BLaER1 treated with 17β-estradiol and CSF1 and Interleukin-3, amounts not matched to agents 10 nM and 100 nM (cell line): ENCODE measurements at regions not wholly inside any gene's neighbourhood (a gene's known extent, or its start where the extent isn't known, plus 50 kb on each side); places are given as distances from the start of the nearest gene placed in this dataset.

Source experiments
- H3K27ac ChIP-seq, 11 experiments: shearing (Covaris generic); formaldehyde crosslinking; 2 replicates each; pipeline ENCODE4 v1.8.1; 2022
- H3K27me3 ChIP-seq, 11 experiments: shearing (Covaris generic); formaldehyde crosslinking; 2 replicates each; pipeline ENCODE4 v1.8.1; 2022
- H3K36me3 ChIP-seq, 11 experiments: shearing (Covaris generic); formaldehyde crosslinking; 2 replicates each; pipeline ENCODE4 v1.8.1; 2022
- H3K4me1 ChIP-seq, 10 experiments: shearing (Covaris generic); formaldehyde crosslinking; 2 replicates each; pipeline ENCODE4 v1.8.1; 2022
- H3K4me2 ChIP-seq, 11 experiments: shearing (Covaris generic); formaldehyde crosslinking; 2 replicates each; pipeline ENCODE4 v1.8.1; 2022
- H3K4me3 ChIP-seq, 10 experiments: shearing (Covaris generic); formaldehyde crosslinking; 2 replicates each; pipeline ENCODE4 v1.8.1; 2022
- H3K9ac ChIP-seq, 11 experiments: shearing (Covaris generic); formaldehyde crosslinking; 2 replicates each; pipeline ENCODE4 v1.8.1; 2022
- H3K9me3 ChIP-seq, 11 experiments: shearing (Covaris generic); formaldehyde crosslinking; replicated peaks in 1 of 11; 2 replicates each; pipeline ENCODE4 v1.8.1; 2022
- H4K20me1 ChIP-seq, 11 experiments: shearing (Covaris generic); formaldehyde crosslinking; 2 replicates each; pipeline ENCODE4 v1.8.1; 2022
- Cebpa-rat ChIP-seq, 11 experiments: shearing (Covaris generic); IDR thresholded peaks; 2 replicates each; pipeline ENCODE4 v1.8.1; 2022

- no peak overlapping the region for H3K27ac ChIP-seq
Measured at GRCh38 chr4:82235346-82235745, 138.4 kb downstream of the HNRNPD start.

DNA sequence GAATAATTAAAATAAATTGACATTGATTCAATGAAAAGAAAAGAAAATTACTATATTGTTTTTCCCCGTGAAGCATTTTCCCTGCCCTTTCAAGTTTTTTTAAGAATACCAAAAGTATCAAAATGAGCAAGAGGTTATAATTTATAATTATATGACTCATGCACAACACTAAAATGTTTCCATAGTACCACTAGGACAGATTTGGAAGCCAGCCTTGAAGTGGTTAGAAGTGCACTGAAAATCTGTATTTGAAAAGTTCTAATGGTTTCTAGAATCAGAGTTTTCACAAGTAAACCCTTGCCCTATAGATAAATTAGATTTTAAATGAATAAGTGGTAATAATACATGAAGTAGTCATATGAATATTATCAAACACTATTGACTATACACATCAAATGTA is 140.9 kb downstream of the HNRNPD start:
- peaks cover 0 to 14% (median 0%) of the 10 kb centered on the region in 11 experiments; a peak in 5 of 22 replicates for H3K9me3 ChIP-seq
- no peak overlapping the region for H3K4me3 ChIP-seq
- no peak for TF ChIP-seq Cebpa-rat (IDR thresholded peaks at IDR 0.05)
- no peak overlapping the region for H3K4me2 ChIP-seq
- no peaks in the 10 kb centered on the region for H3K36me3 ChIP-seq
- H4K20me1 ChIP-seq: no peaks in the 10 kb centered on the region
- no peak overlapping the region for H3K27ac ChIP-seq
- H3K27me3 ChIP-seq: no peaks in the 10 kb centered on the region
- H3K9ac ChIP-seq: no peak overlapping the region
- peaks cover 0 to 5% (median 0%) of the 10 kb centered on the region in 10 experiments; a peak in 2 of 20 replicates for H3K4me1 ChIP-seq

More at GRCh38 chr4:82235346-82235745, 138.4 kb downstream of the HNRNPD start:
- H3K4me1 ChIP-seq: no peaks in the 10 kb centered on the region; a peak in 1 of 20 replicates
- H3K9me3 ChIP-seq: peaks cover 0 to 14% (median 0%) of the 10 kb centered on the region in 11 experiments; a peak in 5 of 22 replicates
- no peak overlapping the region for H3K4me2 ChIP-seq
- no peaks in the 10 kb centered on the region for H4K20me1 ChIP-seq
- TF ChIP-seq Cebpa-rat (IDR thresholded peaks at IDR 0.05): no peak
- H3K4me3 ChIP-seq: no peak overlapping the region
- H3K27me3 ChIP-seq: no peaks in the 10 kb centered on the region
- no peaks in the 10 kb centered on the region for H3K36me3 ChIP-seq
- no peak overlapping the region for H3K9ac ChIP-seq

GRCh38 chr4:82231806-82232205 is 142.0 kb downstream of the HNRNPD start:
- TF ChIP-seq Cebpa-rat (IDR thresholded peaks at IDR 0.05): no peak
- Histone ChIP-seq H3K4me2 (no peak overlapping the region), H3K27me3 (no peaks in the 10 kb centered on the region), H4K20me1 (no peaks in the 10 kb centered on the region), H3K4me3 (no peak overlapping the region), H3K9ac (no peak overlapping the region), H3K9me3 (peaks cover 0 to 8% (median 0%) of the 10 kb centered on the region in 11 experiments; a peak in 2 of 22 replicates), H3K36me3 (no peaks in the 10 kb centered on the region), H3K27ac (no peak overlapping the region), H3K4me1 (peaks cover 0 to 5% (median 0%) of the 10 kb centered on the region in 10 experiments; a peak in 2 of 20 replicates)

- no peaks in the 10 kb centered on the region for H4K20me1 ChIP-seq
- H3K27ac ChIP-seq: no peak overlapping the region
- peaks cover 0 to 5% (median under 1%) of the 10 kb centered on the region in 10 experiments; a peak in 7 of 20 replicates for H3K4me1 ChIP-seq
- no peaks in the 10 kb centered on the region for H3K27me3 ChIP-seq
- H3K4me3 ChIP-seq: no peak overlapping the region
- H3K9ac ChIP-seq: no peak overlapping the region
- H3K9me3 ChIP-seq: peaks cover 0 to 6% (median 0%) of the 10 kb centered on the region in 11 experiments; a peak in 1 of 22 replicates
- no peak overlapping the region for H3K4me2 ChIP-seq
- no peaks in the 10 kb centered on the region for H3K36me3 ChIP-seq
- no peak for TF ChIP-seq Cebpa-rat (IDR thresholded peaks at IDR 0.05)
Measured at GRCh38 chr4:82230306-82230705, 143.5 kb downstream of the HNRNPD start.

DNA sequence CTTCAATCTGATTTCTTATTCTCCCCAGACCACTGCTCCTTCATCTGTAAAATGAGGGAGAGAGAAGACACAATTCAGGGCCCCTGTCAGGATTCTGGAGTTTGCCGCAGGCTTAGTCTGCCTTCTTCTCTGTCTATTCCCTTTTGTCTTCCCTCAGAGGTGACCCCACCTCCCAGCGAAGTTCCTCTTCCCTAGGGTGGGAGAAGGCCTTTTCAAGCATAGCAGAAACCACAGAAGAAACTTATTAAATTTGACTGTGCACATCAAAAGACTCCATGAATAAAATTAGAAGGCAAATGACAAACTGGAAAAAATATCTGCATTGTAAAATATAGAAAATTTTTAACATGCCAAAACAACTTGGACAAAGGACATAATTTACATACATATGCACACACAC is 148.8 kb downstream of the HNRNPD start:
- Histone ChIP-seq H3K9ac (no peak overlapping the region), H3K27ac (no peak overlapping the region)

GRCh38 chr4:82223715-82224114 is 150.1 kb downstream of the HNRNPD start:
- Histone ChIP-seq H3K9ac (0 out of 22 replicates have a peak overlapping the region, but pooled peaks of 1 of the 11 experiments have one; percentile 44), H4K20me1 (no peaks in the 10 kb centered on the region), H3K4me2 (peak overlapping the region; percentile 38 to 74 (median 56); a peak in 21 of 22 replicates), H3K36me3 (no peaks in the 10 kb centered on the region; a peak in 1 of 22 replicates), H3K9me3 (peaks cover 14 to 19% (median 18%) of the 10 kb centered on the region in 11 experiments), H3K4me1 (peaks cover 20 to 34% (median 29%) of the 10 kb centered on the region in 10 experiments), H3K27me3 (no peaks in the 10 kb centered on the region), H3K4me3 (no peak overlapping the region), H3K27ac (peak overlapping the region in 3 of 11 experiments; percentile 10 to 56 (median 13); a peak in 3 of 22 replicates)
- TF ChIP-seq Cebpa-rat (IDR thresholded peaks at IDR 0.05): no peak

More for the DNA sequence above, 148.8 kb downstream of the HNRNPD start:
- H3K36me3 ChIP-seq: no peaks in the 10 kb centered on the region; a peak in 1 of 22 replicates
- peak overlapping the region in 9 of 11 experiments; percentile 18 to 74 (median 55); a peak in 14 of 22 replicates for H3K4me2 ChIP-seq
- H3K4me3 ChIP-seq: no peak overlapping the region
- H3K27me3 ChIP-seq: no peaks in the 10 kb centered on the region
- peaks cover 20 to 27% (median 23%) of the 10 kb centered on the region in 10 experiments for H3K4me1 ChIP-seq
- H4K20me1 ChIP-seq: no peaks in the 10 kb centered on the region
- H3K9me3 ChIP-seq: peaks cover 14 to 19% (median 18%) of the 10 kb centered on the region in 11 experiments
- no peak for TF ChIP-seq Cebpa-rat (IDR thresholded peaks at IDR 0.05)

DNA sequence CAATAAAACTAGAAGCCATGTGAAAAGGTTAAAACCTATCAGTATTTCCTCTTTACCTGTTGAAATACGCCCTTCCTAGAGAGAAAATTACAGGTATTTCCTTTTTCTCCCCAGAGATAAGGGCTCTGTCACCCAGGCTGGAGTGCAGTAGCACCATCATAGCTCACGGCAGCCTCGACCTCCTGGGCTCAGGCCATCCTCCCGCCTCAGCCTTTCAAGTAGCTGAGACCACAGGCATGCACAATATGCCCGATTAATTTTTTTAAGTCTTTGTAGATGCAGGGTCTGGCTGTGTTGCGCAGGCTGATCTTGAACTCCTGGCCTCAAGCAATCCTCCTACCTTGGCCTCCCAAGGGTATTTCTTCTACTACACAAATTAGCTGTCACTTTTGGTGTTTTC is 154.4 kb downstream of the HNRNPD start:
- Histone ChIP-seq H3K9ac (no peak overlapping the region), H3K27ac (no peak overlapping the region), H3K36me3 (no peaks in the 10 kb centered on the region; a peak in 1 of 22 replicates), H3K9me3 (peaks cover 14 to 23% (median 18%) of the 10 kb centered on the region in 11 experiments), H3K27me3 (no peaks in the 10 kb centered on the region), H3K4me2 (peak overlapping the region in 7 of 11 experiments; percentile 12 to 53 (median 34); a peak in 8 of 22 replicates), H3K4me3 (no peak overlapping the region), H3K4me1 (peaks cover 13 to 49% (median 35%) of the 10 kb centered on the region in 10 experiments), H4K20me1 (no peaks in the 10 kb centered on the region)
- no peak for TF ChIP-seq Cebpa-rat (IDR thresholded peaks at IDR 0.05)

DNA sequence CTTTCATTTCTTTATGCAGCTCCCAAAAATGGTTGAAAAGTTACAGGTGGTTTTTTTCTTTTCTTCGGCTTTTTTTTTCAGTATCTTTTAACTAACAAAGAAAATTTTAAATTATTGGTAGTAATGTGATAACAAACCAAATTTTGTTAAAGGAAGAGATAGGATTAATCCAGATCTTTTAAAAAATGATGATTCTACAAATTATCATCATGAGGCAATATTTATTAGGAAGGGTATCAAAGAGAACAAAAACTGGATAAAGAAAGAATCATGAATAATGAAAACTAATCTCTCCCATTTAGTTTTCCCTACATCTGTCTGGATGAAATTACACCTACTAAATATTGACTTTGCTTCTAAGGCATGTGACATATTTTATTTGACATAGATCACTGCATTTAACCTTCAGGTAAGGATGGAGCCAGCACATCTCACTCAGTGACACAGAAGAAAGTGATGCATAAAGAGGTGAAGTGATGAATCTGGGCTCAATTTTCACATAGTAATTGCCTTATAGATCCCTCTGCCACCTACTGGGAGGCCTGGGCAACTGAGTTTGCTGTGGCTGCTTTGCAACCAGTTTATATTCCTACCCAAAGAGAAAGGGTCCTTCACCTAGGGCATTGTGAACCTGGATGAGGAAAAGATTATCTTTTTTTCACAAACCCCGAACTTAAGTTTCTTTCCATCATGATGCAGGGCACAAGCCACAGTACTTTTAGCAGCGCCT is 155.6 kb downstream of the HNRNPD start:
- no peak overlapping the region; a peak in 1 of 22 replicates for H3K9ac ChIP-seq
- peak overlapping the region in 6 of 11 experiments; percentile 12 to 69 (median 56); a peak in 10 of 22 replicates for H3K4me2 ChIP-seq
- H4K20me1 ChIP-seq: no peaks in the 10 kb centered on the region
- H3K27ac ChIP-seq: no peak overlapping the region
- H3K4me3 ChIP-seq: no peak overlapping the region
- no peaks in the 10 kb centered on the region for H3K27me3 ChIP-seq
- H3K9me3 ChIP-seq: peaks cover 14 to 23% (median 18%) of the 10 kb centered on the region in 11 experiments
- peaks cover 4 to 49% (median 33%) of the 10 kb centered on the region in 10 experiments for H3K4me1 ChIP-seq
- no peak for TF ChIP-seq Cebpa-rat (IDR thresholded peaks at IDR 0.05)
- no peaks in the 10 kb centered on the region; a peak in 1 of 22 replicates for H3K36me3 ChIP-seq

GRCh38 chr4:82216219-82216618 is 157.6 kb downstream of the HNRNPD start:
- H3K9me3 ChIP-seq: peaks cover 6 to 13% (median 8%) of the 10 kb centered on the region in 11 experiments; a peak in 20 of 22 replicates
- peaks cover 6 to 55% (median 37%) of the 10 kb centered on the region in 10 experiments; a peak in 19 of 20 replicates for H3K4me1 ChIP-seq
- H3K4me2 ChIP-seq: peak overlapping the region in 2 of 11 experiments; percentile 53 to 69; a peak in 4 of 22 replicates
- TF ChIP-seq Cebpa-rat (IDR thresholded peaks at IDR 0.05): no peak
- H3K27ac ChIP-seq: no peak overlapping the region
- H3K4me3 ChIP-seq: no peak overlapping the region
- no peaks in the 10 kb centered on the region for H3K36me3 ChIP-seq
- no peaks in the 10 kb centered on the region for H3K27me3 ChIP-seq
- H3K9ac ChIP-seq: no peak overlapping the region
- no peaks in the 10 kb centered on the region for H4K20me1 ChIP-seq
